DND-41 (cell line): ENCODE measurements at regions not wholly inside any gene's neighbourhood (a gene's known extent, or its start where the extent isn't known, plus 50 kb on each side); places are given as distances from the start of the nearest gene placed in this dataset.

Experiments
- CTCF ChIP-seq: IDR thresholded peaks from 2 replicates; pipeline ENCODE4 v1.5.1; 2012; ENCODE audit warnings: borderline replicate concordance, low read length, moderate library complexity, mild to moderate bottlenecking; ENCODE audit not compliant: poor library complexity, severe bottlenecking; ENCODE audit errors: extremely low read depth
- EZH2 ChIP-seq: IDR thresholded peaks from 3 replicates; pipeline ENCODE4 v1.6.1; 2012; ENCODE audit warnings: borderline replicate concordance, low read depth, mild to moderate bottlenecking, moderate library complexity, low read length, inconsistent platforms; ENCODE audit not compliant: severe bottlenecking

- TF ChIP-seq CTCF (no peak), EZH2 (no peak)
Measured at GRCh38 chr6:14241255-14242070, 123.9 kb downstream of the CD83 start.
